NCI-H345 treated with DMSO at 0.1 percent for 48 hours (cell line): ENCODE measurements at regions not wholly inside any gene's neighbourhood (a gene's known extent, or its start where the extent isn't known, plus 50 kb on each side); places are given as distances from the start of the nearest gene placed in this dataset.
A peak's percentile ranks its signal among the peaks of the same experiment; 100 is the strongest.
"Not testable (repeated sequence)": the region's sequence is repeated elsewhere in the genome, so short reads cannot be mapped to it uniquely, and the experiment has no call there.

Experiments used
- DNase-seq: peaks from one replicate; lab custom pipeline; 2025; ENCODE audit not compliant: unreplicated experiment; lab: John Stamatoyannopoulos, UW

DNA sequence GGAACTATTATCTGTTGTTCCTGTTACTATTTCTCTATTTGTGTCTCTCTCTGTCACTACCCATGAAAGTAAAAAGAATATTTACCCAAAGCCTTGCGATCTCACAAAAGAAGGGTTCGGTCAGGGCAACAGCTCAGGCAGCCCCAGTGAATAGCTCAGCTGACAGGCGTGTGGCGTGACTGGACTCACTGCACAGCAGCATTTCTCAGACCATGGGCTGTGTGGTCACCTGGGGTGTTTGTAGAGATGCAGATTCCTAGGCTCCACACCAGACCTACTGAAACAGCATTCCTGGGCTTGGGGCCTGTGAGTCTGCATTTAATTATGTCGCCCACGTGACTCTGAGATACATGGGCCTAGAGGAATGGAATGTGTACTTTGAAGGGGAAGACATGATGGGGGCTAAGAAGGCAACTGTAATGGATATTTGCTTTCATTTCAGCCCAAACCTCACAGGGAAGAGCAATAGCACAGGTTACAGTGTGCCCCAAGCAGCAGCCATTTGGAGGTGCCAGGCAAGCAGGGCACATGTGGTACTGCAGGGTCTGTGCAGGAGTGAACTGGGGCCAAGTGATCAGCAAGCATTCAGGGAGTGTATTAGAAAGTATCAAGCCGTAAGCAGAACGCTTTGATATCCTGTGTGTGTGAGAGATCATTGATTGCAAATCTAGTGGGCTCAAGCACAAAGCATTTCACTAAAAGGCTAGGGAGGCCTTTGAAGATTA, 90.4 kb upstream of the RBMS1 start:
- no peak for DNase-seq

DNA sequence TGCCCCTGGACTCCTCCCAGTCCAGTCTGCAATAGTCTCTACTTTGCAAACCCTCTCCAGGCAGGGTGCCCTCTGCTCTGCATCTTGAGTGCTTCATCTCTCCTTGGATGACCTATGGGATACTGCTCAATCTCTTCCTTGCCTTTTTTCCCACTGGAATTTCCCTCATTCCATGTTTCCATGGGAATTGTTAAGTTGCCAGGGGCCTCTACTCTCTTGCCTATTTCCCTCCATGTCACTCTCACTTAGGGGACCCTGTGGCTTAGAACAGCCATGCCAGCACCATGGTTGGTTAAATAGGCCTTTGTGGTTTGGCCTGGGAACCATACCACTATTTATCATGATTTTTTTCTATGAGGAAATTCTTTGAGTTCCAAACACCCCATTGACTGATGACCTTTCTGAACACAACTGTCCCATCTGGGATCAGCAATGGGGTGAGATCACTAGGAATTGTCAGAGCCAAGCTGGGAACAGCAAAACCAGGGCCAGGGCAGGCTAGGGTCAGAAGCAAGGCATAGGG, 91.4 kb upstream of the RBMS1 start:
- DNase-seq: no peak

DNA sequence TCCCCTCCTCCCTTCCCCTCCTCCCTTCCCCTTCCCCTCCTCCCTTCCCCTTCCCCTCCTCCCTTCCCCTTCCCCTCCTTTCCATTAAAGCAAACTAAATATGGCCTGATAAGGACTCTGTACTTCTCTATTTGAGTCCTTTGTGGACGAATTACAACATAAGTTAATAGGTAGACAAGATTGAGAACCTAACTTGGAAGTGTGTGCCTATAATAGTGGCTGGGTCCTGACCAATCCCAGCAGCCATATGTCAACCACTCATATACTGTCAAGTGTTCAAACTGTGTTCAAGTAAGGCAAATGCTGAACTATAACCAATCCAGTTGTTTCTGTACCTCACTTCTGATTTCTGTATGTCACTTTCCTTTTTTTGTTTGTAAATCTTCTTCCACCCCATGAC, 97.1 kb upstream of the RBMS1 start:
- DNase-seq: no peak

DNA sequence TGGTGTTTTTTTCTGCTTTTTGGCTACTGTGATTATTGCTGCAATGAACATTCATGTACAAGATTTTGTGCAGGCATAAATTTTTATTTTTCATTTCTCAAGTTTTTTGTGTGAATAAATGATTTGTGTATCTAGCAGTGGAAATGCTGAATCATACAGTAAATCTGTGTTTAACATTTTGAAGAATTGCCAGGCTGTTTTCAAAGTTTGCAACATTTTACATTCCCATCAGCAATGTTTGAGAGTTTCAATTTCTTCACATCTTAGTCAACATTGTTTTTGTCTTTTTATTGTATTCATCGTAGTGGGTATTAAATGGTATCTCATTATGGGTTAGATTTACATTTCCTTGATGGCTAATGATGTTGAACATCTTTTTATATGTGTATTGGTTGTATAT, 98.8 kb upstream of the RBMS1 start:
- no peak for DNase-seq

DNA sequence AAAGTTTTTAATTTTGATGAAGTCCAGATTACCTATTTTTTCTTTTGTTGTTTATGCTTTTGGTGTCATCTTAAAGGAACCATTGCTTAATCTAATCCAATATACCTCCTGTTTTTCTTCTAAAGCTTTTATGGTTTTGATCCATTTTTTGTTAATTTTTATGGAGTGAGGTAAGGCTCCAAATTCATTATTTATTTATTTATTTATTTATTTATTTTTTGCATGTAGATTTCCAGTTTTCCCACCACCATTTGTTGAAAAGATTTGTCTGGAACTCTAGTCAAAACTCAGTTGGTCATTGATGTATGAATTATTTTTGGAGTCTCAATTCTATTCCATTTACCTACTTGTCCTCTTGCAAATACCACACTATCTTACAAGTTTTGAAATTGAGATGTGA, 99.4 kb upstream of the RBMS1 start:
- DNase-seq: no peak

DNA sequence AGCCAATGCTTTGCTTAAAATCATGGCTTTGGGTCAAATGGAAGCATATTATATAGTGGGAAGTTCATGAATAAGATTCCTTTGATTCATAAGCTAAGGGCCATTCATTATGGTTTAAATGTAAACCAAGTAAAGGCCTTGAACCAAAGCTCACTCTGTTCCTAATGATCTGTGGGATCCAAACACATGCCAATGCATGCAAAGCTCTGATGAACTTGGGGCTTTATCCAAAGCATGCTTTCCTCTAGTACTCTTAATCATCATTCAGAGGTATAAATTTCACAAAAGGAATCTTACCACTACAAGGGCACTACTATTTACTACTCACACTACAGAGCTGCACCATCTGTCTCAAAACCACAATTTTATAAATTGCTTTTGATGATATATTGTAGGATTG, 102.8 kb upstream of the RBMS1 start:
- DNase-seq: no peak

DNA sequence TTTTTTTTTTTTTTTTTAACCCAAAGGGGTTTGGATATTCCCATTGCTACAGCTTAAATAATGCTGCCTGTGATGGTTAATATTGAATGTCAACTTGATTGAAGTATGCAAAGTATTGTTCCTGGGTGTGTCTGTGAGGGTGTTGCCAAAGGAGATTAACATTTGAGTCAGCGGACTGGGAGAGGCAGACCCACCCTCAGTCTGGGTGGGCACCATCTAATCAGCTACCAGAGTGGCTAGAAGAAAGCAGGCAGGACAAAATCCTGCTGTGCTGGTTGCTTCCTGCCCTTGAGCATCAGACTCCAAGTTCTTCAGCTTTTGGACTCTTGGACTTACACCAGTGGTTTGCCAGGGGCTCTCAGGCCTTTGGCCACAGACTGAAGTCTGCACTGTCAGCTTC, 106.8 kb upstream of the RBMS1 start:
- DNase-seq: not testable (repeated sequence)

DNA sequence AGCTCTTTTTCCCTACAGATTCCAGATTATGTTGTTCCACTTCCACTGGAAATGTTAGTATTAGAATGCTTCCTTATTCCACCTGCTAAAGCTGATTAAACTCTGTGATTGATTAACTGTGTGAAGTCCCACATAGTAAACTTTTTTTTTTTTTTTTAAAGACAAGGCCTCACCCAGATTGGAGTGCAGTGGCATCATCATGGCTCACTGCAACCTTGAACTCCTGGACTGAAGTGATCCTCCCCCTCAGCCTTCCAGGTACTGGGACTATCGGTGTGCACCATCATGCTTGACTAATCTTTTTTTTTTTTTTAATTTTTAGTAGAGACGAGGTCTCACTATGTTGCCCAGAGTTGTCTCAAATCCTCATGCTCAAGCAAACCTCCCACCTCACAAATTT, 108.5 kb upstream of the RBMS1 start:
- DNase-seq: no peak

DNA sequence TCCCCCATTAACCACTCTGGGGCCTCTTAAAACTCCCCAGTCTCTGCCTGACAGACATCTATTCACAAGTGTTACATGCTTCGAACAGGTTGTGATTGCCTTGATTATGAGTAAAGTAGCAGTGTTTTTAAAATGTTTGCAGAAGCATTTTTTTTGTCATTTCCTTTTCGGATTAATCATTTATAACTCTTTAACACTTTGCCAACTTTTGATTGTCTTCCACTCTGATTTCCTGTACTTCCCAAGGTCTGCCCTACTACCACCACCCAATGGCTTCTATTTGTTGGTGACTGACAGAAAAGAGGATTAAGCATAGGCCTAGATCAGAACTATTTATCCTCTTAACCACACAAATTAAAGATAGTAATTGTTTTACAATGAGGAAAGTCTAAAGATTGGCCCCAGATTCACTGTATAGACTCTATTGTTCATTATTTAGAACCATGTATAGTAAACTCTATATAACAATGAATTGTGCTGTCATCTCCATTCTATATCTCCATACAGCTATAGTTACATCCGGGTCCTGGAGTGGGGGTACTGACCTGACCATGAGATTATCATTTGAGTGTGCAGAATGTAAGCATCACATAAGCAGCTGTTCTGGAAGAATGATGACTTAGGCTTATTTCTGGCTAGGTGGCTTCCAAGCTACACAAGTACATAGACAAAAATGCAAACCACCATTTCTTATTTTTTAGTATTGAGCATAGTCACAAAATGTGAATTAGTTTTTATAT, 110.3 kb upstream of the RBMS1 start:
- no peak for DNase-seq

DNA sequence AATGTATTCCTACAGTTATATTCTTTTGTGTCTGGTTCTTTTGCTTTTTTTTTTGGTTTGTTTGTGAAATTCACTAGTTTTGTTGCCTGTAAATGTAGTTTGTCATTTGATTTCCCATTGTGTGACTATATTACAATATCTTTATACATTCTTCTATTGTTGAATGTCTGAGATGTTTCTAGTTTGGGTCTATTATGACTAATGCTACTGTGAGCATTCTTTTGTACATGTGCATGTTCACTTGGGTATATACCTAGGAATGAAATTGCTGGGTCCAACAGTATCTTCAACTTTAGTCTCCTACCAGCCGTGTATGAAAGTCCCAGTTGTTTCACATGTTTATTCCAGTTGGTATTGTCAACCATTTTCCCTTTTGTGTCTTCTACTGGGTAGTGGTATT, 112.7 kb upstream of the RBMS1 start:
- no peak for DNase-seq

DNA sequence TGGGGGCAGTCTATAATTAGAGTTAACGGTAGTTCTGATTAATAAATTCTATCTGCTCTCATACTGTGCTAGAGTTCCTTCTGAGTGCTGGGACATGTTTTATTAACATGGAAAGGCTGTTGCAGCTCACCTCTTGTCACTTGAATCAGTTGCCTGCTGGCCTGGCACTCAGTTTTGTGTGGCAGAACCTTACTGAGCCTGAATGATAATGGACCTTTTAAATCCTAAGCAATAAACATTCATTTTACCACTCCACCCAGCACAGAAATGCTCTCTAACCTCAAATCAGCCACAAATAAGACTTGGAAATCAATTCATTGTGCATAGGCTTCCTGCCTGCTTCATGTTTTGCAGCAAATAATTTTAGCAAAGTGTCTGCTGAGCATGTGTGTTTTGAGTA, 115.0 kb upstream of the RBMS1 start:
- no peak for DNase-seq

DNA sequence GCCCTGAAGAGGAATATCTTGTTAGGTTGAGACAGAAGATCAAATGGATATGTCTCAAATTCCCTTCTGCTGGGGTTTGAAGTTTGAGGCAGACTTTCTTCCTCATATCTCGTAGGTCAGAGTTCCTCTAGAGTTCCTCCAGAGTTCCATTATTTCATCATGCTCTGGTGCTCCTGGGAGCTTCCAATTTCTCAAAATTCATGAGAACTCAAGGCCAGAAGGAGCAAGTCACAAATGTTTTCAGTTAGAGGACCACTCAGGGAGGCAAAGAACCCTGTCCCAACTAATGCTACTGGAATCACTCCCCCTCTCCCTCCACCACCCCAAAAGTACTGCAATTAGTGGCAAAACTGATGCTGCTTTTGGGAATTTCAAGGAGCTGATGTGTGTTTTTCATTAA, 115.7 kb upstream of the RBMS1 start:
- DNase-seq: no peak

DNA sequence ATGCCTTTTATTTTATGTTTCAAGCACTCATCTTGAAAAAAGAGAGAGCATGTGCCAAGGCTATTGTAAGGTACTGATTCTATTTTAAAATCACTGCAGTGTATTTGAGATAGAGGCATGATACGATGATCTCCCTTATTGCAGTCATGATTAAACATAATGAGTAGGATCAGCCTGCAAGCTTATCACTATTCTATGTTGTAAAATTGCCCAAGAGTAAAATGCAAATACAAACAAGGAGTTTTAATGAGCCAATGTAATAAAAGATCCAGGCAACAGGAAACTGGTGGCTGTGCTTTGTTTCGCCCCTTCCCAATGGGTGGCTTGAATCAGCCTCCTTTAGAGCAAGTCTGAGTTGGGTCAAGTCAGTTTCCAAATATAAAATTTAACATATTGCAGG, 116.4 kb upstream of the RBMS1 start:
- no peak for DNase-seq

DNA sequence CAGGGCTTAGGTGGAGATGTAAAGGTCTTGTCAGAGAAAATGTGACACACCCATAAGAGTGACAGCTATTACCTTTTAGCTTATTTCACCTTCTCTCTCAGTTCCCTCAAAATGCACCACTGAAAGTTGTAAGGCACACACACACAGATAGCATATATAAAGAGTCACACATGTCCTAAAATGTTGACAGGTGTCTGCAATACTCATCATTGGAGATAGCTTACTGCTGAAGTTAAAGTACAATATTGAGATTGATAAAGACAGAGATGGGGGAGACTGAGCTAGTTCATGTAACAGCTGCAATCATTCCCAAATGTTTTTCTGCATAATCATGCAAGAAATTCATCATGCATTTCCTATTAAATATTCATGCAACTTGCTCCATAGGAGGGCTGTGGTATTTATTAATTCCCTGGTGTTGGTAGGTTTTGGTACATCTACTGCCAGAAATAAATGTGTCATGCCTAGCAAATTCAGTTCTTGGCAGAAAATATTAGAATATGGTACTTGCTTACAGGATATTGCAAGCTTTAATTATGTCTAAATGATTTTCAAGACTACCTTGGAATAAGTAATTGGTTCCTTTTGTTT, 118.8 kb upstream of the RBMS1 start:
- no peak for DNase-seq

DNA sequence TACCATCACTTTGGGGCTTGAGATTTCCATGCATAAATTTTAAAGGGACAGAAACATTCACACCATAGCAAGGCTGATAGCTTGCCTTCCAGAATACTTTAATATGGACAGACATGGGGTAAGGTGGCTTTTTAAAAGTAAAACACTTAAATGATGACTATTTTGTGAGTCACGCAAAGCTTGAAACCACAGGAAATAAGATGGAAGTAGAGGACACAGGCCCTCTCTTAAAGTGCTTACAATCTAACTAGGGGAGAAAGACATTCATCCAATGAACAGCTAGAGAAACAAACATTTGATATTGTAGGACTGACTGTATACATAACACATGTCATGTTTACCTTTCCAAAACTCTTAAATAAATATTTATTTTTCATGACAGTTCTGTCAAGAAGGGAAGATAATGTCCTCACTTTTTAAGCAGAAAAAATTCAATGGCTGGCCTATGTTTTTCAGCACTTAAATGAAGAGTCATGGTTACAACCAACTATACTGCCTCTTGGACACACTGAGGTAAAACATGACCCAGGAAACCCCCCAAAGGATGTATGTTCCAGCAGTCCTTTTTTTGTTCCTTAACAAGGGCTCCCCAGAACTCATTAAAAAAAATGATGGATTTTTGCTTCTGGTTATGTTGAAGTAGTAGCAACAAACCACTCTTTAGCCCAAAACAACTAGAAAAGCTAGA, 120.0 kb upstream of the RBMS1 start:
- DNase-seq: no peak

DNA sequence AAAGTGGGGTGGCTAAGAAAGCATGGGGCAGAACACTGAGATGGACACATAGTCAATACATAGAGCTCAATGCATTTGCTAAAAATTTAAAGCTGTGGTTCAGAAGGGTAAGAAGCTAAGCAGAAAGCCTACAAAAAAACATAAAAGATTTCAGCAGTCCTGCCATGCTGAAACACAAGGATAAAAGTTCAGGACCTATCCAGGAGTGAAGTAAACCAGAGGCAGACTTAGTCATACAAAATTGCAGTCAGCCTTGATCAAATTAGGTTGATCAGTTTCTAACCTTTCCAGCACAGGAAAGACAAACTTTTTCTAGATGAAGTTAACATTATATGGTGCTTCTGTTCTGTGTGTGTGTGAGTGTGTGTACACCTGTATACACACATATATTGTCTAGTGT, 120.8 kb upstream of the RBMS1 start:
- DNase-seq: no peak

DNA sequence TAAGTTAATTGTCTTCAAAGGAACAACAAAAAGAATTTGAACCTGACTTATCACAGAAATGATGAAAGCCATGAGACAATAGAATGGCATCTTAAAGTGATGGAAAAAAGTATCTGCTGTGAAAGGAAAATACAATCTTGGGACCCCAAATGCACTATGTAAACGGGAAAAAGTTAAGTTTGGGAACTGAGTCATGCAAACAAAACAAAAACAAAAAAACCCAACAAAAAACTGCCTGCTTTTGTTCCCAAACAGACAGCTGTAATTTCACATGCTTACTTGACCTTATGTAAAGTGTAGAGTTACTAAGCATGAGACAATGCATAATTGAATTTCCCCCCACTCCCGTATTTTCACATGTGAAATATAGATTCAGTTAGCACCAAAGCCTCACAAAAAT, 122.1 kb upstream of the RBMS1 start:
- no peak for DNase-seq

DNA sequence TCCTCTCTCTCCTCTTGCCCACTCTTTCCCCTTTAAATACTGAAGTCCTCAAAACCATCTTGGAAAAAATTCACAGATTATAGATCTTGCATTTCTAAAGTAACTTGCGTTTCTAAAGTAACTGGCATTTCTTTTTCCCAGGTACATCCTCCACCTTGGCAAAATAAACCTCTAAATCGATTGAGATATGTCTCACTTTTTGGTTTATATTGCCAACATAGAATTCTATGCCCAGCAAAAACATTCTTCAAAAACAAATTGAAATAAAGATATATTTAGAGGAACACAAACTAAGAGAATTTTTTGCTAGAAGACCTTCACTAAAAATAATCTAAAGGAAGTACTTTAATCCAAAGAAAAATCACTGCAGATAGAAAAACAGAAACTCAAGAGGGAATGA, 122.5 kb upstream of the RBMS1 start:
- DNase-seq: no peak

DNA sequence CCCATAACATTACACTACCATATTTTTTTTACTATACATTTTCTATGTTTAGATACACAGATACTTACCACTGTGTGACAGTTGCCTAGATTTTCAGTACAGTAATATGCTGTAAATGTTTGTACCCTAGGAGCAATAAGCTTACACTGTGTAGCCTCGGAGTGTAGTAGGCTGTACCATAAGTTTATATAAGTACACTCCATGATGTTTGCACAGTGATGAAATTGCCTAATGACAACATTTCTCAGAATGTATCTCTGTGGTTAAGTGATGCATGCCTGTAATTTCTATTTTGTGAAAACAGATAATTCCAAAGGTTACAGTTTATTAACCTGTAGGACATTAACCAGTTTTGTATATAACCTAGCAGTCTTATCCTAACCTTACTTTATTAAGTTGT, 128.1 kb upstream of the RBMS1 start:
- no peak for DNase-seq

DNA sequence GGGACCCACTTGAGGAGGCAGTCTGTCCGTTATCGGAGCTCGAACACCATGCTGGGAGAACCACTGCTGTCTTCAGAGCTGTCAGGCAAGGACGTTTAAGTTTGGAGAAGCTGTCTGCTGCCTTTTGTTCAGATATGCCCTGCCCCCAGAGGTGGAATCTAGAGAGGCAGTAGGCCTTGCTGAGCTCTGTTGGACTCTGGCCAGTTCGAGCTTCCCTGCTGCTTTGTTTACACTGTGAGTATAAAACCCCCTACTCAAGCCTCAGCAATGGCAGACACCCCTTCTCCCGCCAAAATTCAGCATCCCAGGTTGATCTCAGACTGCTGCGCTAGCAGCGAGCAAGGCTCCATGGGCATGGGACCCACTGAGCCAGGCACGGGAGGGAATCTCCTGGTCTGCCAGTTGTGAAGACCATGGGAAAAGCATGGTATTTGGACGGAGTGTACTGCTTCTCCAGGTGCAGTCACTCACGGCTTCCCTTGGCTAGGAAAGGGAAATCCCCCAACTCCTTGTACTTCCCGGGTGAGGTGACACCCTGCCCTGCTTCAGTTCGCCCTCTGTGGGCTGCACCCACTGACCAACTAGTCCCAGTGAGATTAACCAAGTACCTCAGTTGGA, 134.5 kb upstream of the RBMS1 start:
- DNase-seq: peak; percentile 5

DNA sequence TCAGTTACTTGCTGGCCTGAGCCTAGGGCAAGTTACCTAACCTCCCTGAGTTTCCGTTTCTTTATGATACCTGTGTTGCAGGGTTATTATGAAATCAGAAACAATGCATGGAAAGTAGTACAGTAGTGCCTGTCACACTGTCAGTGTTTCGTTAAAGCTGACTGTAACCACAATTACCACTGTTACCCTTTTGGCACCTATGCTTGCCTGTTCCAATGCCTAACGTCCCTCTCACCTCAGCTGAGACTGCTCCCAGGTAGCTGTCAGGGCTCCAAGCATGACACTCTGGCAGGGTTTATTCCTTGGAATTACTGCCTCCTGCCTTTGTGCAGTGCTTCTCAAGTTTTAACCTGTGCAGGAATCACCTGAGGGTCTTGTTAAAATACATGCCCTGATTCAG, 135.2 kb upstream of the RBMS1 start:
- no peak for DNase-seq
